ENCODE measurements at regions not wholly inside any gene's neighbourhood (a gene's known extent, or its start where the extent isn't known, plus 50 kb on each side); places are given as distances from the start of the nearest gene placed in this dataset.

DNA sequence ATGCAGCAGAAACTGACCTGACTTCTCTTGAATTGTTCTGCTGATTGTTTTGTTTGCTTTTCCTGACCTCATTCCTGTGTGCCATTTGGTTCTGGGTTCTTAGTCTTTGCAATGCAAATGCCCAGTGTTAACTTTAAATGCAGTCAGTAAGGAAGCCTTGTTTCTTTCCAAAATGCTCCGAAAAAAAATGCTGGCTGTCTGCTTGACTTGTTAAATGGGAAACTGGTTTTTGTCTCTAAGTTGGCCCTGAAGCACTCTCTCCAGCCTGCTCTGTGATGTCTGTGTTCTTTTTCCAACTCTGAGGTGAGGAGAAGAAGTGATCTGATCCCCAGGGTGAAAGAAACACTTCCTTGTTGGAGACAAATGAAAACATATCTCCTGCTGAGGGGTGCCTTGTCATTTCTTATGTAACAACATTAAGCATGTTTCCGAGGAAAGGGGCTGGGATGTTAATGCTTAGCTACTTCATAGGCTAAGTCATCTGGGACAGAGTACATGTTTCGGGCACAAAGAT lies 256.3 kb upstream of the ADGRL4 start:
- Histone ChIP-seq H3K27ac (ENCODE audit: low read depth in 1 of 2, low read length in 2 of 2) (no peak overlapping the region), H3K9me3 (ENCODE audit: control insufficient read depth in 4 of 4, low read length in 3 of 4) (no peaks in the 10 kb centered on the region), H3K4me3 (ENCODE audit: low read depth in 1 of 3, low read length in 3 of 3) (no peak overlapping the region), H3K27me3 (ENCODE audit: control insufficient read depth in 4 of 4, insufficient read depth in 4 of 4, low read length in 3 of 4) (no peaks in the 10 kb centered on the region), H3K4me1 (ENCODE audit: control insufficient read depth in 4 of 4, insufficient read depth in 4 of 4, low read length in 3 of 4) (no peaks in the 10 kb centered on the region), H3K36me3 (ENCODE audit: control insufficient read depth in 4 of 4, insufficient read depth in 3 of 4, low read depth in 1 of 4, low read length in 3 of 4) (no peaks in the 10 kb centered on the region), H3K9ac (ENCODE audit: low read depth in 1 of 2, low read length in 2 of 2) (no peak overlapping the region)
- TF ChIP-seq, protein P1, sequence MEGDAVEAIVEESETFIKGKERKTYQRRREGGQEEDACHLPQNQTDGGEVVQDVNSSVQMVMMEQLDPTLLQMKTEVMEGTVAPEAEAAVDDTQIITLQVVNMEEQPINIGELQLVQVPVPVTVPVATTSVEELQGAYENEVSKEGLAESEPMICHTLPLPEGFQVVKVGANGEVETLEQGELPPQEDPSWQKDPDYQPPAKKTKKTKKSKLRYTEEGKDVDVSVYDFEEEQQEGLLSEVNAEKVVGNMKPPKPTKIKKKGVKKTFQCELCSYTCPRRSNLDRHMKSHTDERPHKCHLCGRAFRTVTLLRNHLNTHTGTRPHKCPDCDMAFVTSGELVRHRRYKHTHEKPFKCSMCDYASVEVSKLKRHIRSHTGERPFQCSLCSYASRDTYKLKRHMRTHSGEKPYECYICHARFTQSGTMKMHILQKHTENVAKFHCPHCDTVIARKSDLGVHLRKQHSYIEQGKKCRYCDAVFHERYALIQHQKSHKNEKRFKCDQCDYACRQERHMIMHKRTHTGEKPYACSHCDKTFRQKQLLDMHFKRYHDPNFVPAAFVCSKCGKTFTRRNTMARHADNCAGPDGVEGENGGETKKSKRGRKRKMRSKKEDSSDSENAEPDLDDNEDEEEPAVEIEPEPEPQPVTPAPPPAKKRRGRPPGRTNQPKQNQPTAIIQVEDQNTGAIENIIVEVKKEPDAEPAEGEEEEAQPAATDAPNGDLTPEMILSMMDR (IDR thresholded peaks at IDR 0.05; ENCODE audit: low read depth, low read length, missing input control), result no peak
- TF ChIP-seq JUND (IDR thresholded peaks at IDR 0.05) (no peak), EGR1 (IDR thresholded peaks at IDR 0.05; ENCODE audit: low read depth in 2 of 2) (no peak), YY1 (IDR thresholded peaks at IDR 0.05) (no peak), MAX (IDR thresholded peaks at IDR 0.05) (no peak), HNF4A (conservative IDR thresholded peaks at IDR 0.05) (no peak), RAD21 (IDR thresholded peaks at IDR 0.05) (no peak), FOXA2 (IDR thresholded peaks at IDR 0.05) (no peak)
- 66% methylated on average over 3 of the region's 3 CpGs for WGBS
- DNase-seq (ENCODE audit: low spot score), result no peak

GRCh38 chr1:79259390-79260336 lies 253.1 kb upstream of the ADGRL4 start:
- Histone ChIP-seq H3K9me3 (ENCODE audit: control insufficient read depth in 4 of 4, low read length in 3 of 4) (no peaks in the 10 kb centered on the region), H3K27me3 (ENCODE audit: control insufficient read depth in 4 of 4, insufficient read depth in 4 of 4, low read length in 3 of 4) (peaks cover 0 to 2% (median 0%) of the 10 kb centered on the region in 4 donors), H3K27ac (ENCODE audit: low read depth in 1 of 2, low read length in 2 of 2) (no peak overlapping the region), H3K4me1 (ENCODE audit: control insufficient read depth in 4 of 4, insufficient read depth in 4 of 4, low read length in 3 of 4) (no peaks in the 10 kb centered on the region), H3K4me3 (ENCODE audit: low read depth in 1 of 3, low read length in 3 of 3) (no peak overlapping the region), H3K9ac (ENCODE audit: low read depth in 1 of 2, low read length in 2 of 2) (no peak overlapping the region), H3K36me3 (ENCODE audit: control insufficient read depth in 4 of 4, insufficient read depth in 3 of 4, low read depth in 1 of 4, low read length in 3 of 4) (no peaks in the 10 kb centered on the region)
- TF ChIP-seq, protein P2, sequence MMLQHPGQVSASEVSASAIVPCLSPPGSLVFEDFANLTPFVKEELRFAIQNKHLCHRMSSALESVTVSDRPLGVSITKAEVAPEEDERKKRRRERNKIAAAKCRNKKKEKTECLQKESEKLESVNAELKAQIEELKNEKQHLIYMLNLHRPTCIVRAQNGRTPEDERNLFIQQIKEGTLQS (IDR thresholded peaks at IDR 0.05), result no peak
- TF ChIP-seq, protein P1 (IDR thresholded peaks at IDR 0.05; ENCODE audit: low read depth, low read length, missing input control), result peak; percentile 33
- TF ChIP-seq RAD21 (IDR thresholded peaks at IDR 0.05), result peak; percentile 62 to 66
- TF ChIP-seq JUND (IDR thresholded peaks at IDR 0.05), result no peak
- no peak for TF ChIP-seq EGR1 (IDR thresholded peaks at IDR 0.05; ENCODE audit: low read depth in 2 of 2)
- no peak for TF ChIP-seq MAX (IDR thresholded peaks at IDR 0.05)
- TF ChIP-seq HNF4A (conservative IDR thresholded peaks at IDR 0.05), result no peak
- DNase-seq (ENCODE audit: low spot score), result no peak
- 55% methylated on average over 5 of the region's 5 CpGs for WGBS

- no peak for TF ChIP-seq RAD21 (IDR thresholded peaks at IDR 0.05)
- Histone ChIP-seq H3K4me3 (ENCODE audit: low read depth in 1 of 3, low read length in 3 of 3) (no peak overlapping the region), H3K27ac (ENCODE audit: low read depth in 1 of 2, low read length in 2 of 2) (no peak overlapping the region), H3K4me1 (ENCODE audit: control insufficient read depth in 4 of 4, insufficient read depth in 4 of 4, low read length in 3 of 4) (peaks cover 0 to 2% (median 0%) of the 10 kb centered on the region in 4 donors), H3K9me3 (ENCODE audit: control insufficient read depth in 4 of 4, low read length in 3 of 4) (no peaks in the 10 kb centered on the region), H3K27me3 (ENCODE audit: control insufficient read depth in 4 of 4, insufficient read depth in 4 of 4, low read length in 3 of 4) (peaks cover 0 to 3% (median 0%) of the 10 kb centered on the region in 4 donors), H3K36me3 (ENCODE audit: control insufficient read depth in 4 of 4, insufficient read depth in 3 of 4, low read depth in 1 of 4, low read length in 3 of 4) (no peaks in the 10 kb centered on the region), H3K9ac (ENCODE audit: low read depth in 1 of 2, low read length in 2 of 2) (no peak overlapping the region)
- 87% methylated on average over 2 of the region's 2 CpGs for WGBS
- DNase-seq (ENCODE audit: low spot score), result no peak
These were observed 248.9 kb upstream of the ADGRL4 start for GRCh38 chr1:79255421-79255820.

Data from liver (tissue), 8 donors.